ENCODE measurements at regions not wholly inside any gene's neighbourhood (a gene's known extent, or its start where the extent isn't known, plus 50 kb on each side); places are given as distances from the start of the nearest gene placed in this dataset.

- no peak for DNase-seq (ENCODE audit: low spot score)
Measured at GRCh38 chrX:49773993-49774392, 55.1 kb upstream of the PAGE4 start.

- DNase-seq (ENCODE audit: low spot score), result no peak
Measured at GRCh38 chrX:49767236-49767635, 61.9 kb upstream of the PAGE4 start.

- no peak for DNase-seq (ENCODE audit: low spot score)
Measured at GRCh38 chrX:49762175-49762720, 66.5 kb upstream of the PAGE1 start.

- peak; percentile 25 for DNase-seq (ENCODE audit: low spot score)
Measured at GRCh38 chrX:49761481-49761880, 65.7 kb upstream of the PAGE1 start.

GRCh38 chrX:49760290-49760890, 64.6 kb upstream of the PAGE1 start:
- DNase-seq (ENCODE audit: low spot score), result no peak

GRCh38 chrX:49756692-49757091, 60.9 kb upstream of the PAGE1 start:
- no peak for DNase-seq (ENCODE audit: low spot score)

GRCh38 chrX:49754233-49754857, 58.6 kb upstream of the PAGE1 start:
- DNase-seq (ENCODE audit: low spot score), result peak; percentile 48

- DNase-seq (ENCODE audit: low spot score), result no peak
Measured at GRCh38 chrX:49753691-49754090, 57.9 kb upstream of the PAGE1 start.

GRCh38 chrX:49748211-49748956, 52.6 kb upstream of the PAGE1 start:
- DNase-seq (ENCODE audit: low spot score), result no peak

- DNase-seq (ENCODE audit: low spot score), result no peak
Measured at GRCh38 chrX:49746306-49746705, 50.5 kb upstream of the PAGE1 start.
